Transverse colon (tissue), 4 donors: ENCODE measurements at regions not wholly inside any gene's neighbourhood (a gene's known extent, or its start where the extent isn't known, plus 50 kb on each side); places are given as distances from the start of the nearest gene placed in this dataset.

Experiments
- CTCF ChIP-seq, 5 experiments: fragments of 200-600 bp in 3 of 5; fragments of 450-650 bp in 2 of 5; sonication (generic) in 3 of 5; IDR thresholded peaks; 1 replicate in 2 of 5; 2 replicates in 3 of 5; pipeline ENCODE4 v1.5.1; 2016 to 2017; ENCODE audit warnings: antibody characterized with exemption in 5 of 5, inconsistent platforms in 3 of 5, mild to moderate bottlenecking in 2 of 5, moderate library complexity in 1 of 5
- EP300 ChIP-seq: sonication (generic); formaldehyde crosslinking; IDR thresholded peaks from one replicate; pipeline ENCODE4 v1.6.1; 2017; ENCODE audit warnings: antibody characterized with exemption, low read depth
- POLR2A ChIP-seq: fragments of 450-650 bp; IDR thresholded peaks from one replicate; pipeline ENCODE4 v1.6.1; 2016; ENCODE audit warnings: antibody characterized with exemption, mild to moderate bottlenecking, moderate library complexity
- POLR2AphosphoS5 ChIP-seq, 3 donors: sonication (generic); formaldehyde crosslinking; IDR thresholded peaks; one replicate each; pipeline ENCODE4 v1.6.1; 2016; ENCODE audit warnings: antibody characterized with exemption in 3 of 3

- TF ChIP-seq POLR2AphosphoS5 (IDR thresholded peaks at IDR 0.05) (no peak), CTCF (IDR thresholded peaks at IDR 0.05) (no peak), POLR2A (no peak), EP300 (no peak)
Observed at GRCh38 chr2:88355486-88355885, 97.0 kb downstream of the FOXI3 start.
